Mesendoderm (in vitro differentiated cells): ENCODE measurements at regions not wholly inside any gene's neighbourhood (a gene's known extent, or its start where the extent isn't known, plus 50 kb on each side); places are given as distances from the start of the nearest gene placed in this dataset.

Source experiments
- DNase-seq: peaks from one replicate; pipeline ENCODE4 v3.0.0; 2013
- H2AK5ac ChIP-seq: 2 replicates; pipeline ENCODE4 v1.6.1; 2013; ENCODE audit warnings: low read length, inconsistent platforms
- H2BK120ac ChIP-seq: 2 replicates; pipeline ENCODE4 v1.6.1; 2013; ENCODE audit warnings: low read depth, mild to moderate bottlenecking, low read length, moderate library complexity, mixed read lengths
- H2BK15ac ChIP-seq: replicated peaks from 2 replicates; pipeline ENCODE4 v1.6.1; 2013; ENCODE audit warnings: low read depth, mild to moderate bottlenecking, moderate library complexity
- H2BK5ac ChIP-seq: 2 replicates; pipeline ENCODE4 v1.6.1; 2013; ENCODE audit warnings: low read length, inconsistent platforms
- H3K18ac ChIP-seq: 2 replicates; pipeline ENCODE4 v1.6.1; 2013; ENCODE audit warnings: mild to moderate bottlenecking, low read length, mixed read lengths
- H3K23ac ChIP-seq: one replicate; pipeline ENCODE4 v1.6.1; 2013; ENCODE audit warnings: low read length
- H3K27ac ChIP-seq: 2 replicates; pipeline ENCODE4 v1.5.1; 2013; ENCODE audit warnings: low read depth, mild to moderate bottlenecking, inconsistent platforms, low read length, moderate library complexity
- H3K27me3 ChIP-seq: 2 replicates; pipeline ENCODE4 v1.6.1; 2013; ENCODE audit warnings: low read length, control low read depth, mild to moderate bottlenecking, inconsistent platforms; ENCODE audit not compliant: insufficient read depth, poor library complexity
- H3K36me3 ChIP-seq: 2 replicates; pipeline ENCODE4 v1.6.1; 2013; ENCODE audit warnings: low read length, inconsistent platforms; ENCODE audit not compliant: control insufficient read depth, insufficient read depth
- H3K4ac ChIP-seq: one replicate; pipeline ENCODE4 v1.6.1; 2013; ENCODE audit warnings: low read depth, mild to moderate bottlenecking, low read length, moderate library complexity
- H3K4me1 ChIP-seq: 2 replicates; pipeline ENCODE4 v1.6.1; 2013; ENCODE audit warnings: low read depth, low read length, inconsistent platforms; ENCODE audit not compliant: control insufficient read depth
- H3K4me2 ChIP-seq: 2 replicates; pipeline ENCODE4 v1.6.1; 2013; ENCODE audit warnings: low read length
- H3K4me3 ChIP-seq: 2 replicates; pipeline ENCODE4 v1.5.1; 2013; ENCODE audit warnings: mild to moderate bottlenecking, low read length
- H3K56ac ChIP-seq: one replicate; pipeline ENCODE4 v1.6.1; 2013; ENCODE audit warnings: low read length
- H3K79me1 ChIP-seq: 2 replicates; pipeline ENCODE4 v1.6.1; 2013; ENCODE audit warnings: low read length, inconsistent platforms
- H3K79me2 ChIP-seq: 2 replicates; pipeline ENCODE4 v1.6.1; 2013; ENCODE audit warnings: mild to moderate bottlenecking, low read length; ENCODE audit not compliant: control insufficient read depth, insufficient read depth
- H3K9ac ChIP-seq: 2 replicates; pipeline ENCODE4 v1.6.1; 2013; ENCODE audit warnings: low read length, inconsistent platforms
- H4K5ac ChIP-seq: one replicate; pipeline ENCODE4 v1.6.1; 2013; ENCODE audit warnings: low read length
- H4K8ac ChIP-seq: one replicate; pipeline ENCODE4 v1.6.1; 2013; ENCODE audit warnings: low read depth, mild to moderate bottlenecking, control low read depth, low read length, moderate library complexity
- WGBS: extraction: QIAGEN DNeasy Blood & Tissue Kit; methylation state at CpG from one replicate; pipeline ENCODE4 v1.1.7; 2013; ENCODE audit warnings: low lambda C conversion rate, missing lambda C conversion rate; ENCODE audit not compliant: insufficient coverage; ENCODE audit errors: extremely low coverage; 5-methylcytosine and 5-hydroxymethylcytosine counted together

DNA sequence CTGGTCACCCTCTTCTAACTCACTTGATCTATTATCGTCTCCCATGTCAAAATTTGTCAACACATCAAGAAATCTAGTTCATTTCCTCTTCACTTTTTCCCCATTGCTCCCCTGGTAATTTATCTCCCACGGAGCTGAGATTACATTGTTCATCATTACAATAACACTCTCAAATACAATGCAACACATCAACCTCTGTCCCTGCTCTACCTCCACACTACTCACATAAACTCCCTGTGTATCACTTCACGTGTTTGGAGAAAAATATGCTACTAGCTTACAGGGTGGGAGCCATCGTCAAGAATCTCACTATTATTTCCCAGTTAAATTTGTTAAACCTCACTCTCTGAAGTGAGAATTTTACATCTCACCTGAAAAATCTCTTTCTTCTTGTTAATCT, 1006.4 kb downstream of the ARAP2 start:
- no peak overlapping the region for H2BK5ac ChIP-seq
- H2AK5ac ChIP-seq = no peak overlapping the region
- no peak overlapping the region for H2BK120ac ChIP-seq
- H3K27me3 ChIP-seq = no peaks in the 10 kb centered on the region
- no peak overlapping the region for H3K23ac ChIP-seq
- no peak overlapping the region for H3K4ac ChIP-seq
- no CpG with 5 or more reads among the region's 4 CpGs for WGBS
- H4K5ac ChIP-seq = no peak overlapping the region
- H3K36me3 ChIP-seq = no peaks in the 10 kb centered on the region
- H3K4me3 ChIP-seq = no peak overlapping the region
- H3K9ac ChIP-seq = no peak overlapping the region
- H3K56ac ChIP-seq = no peak overlapping the region
- H3K4me2 ChIP-seq = no peak overlapping the region
- no peaks in the 10 kb centered on the region for H3K4me1 ChIP-seq
- DNase-seq = peak; percentile 24
- H4K8ac ChIP-seq = no peak overlapping the region
- H3K18ac ChIP-seq = no peak overlapping the region
- no peaks in the 10 kb centered on the region for H3K79me1 ChIP-seq
- H3K79me2 ChIP-seq = no peaks in the 10 kb centered on the region
- no peak overlapping the region for H3K27ac ChIP-seq
- H2BK15ac ChIP-seq = no peak overlapping the region

DNA sequence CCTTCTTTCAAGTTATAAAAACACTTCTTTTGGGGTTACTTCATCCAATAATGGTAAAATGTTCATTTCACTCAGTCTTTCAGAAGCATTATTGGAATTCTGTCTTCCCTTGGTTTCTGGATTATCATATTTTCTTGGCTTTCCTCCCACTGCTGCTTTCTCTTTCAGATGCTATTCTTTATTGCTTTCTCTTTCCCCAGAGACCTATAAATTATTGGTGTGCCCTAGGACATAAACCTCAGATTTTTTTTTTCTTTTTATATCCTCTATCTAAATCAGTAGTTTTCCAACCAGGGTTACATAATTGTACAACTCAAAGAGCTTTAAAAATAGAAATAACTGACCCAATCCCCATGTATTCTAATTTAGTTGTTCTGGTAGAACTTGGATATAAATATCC, 1005.5 kb downstream of the ARAP2 start:
- Histone ChIP-seq H3K4me1 (no peaks in the 10 kb centered on the region), H3K27ac (no peak overlapping the region), H3K18ac (no peak overlapping the region), H3K79me2 (no peaks in the 10 kb centered on the region), H3K79me1 (no peaks in the 10 kb centered on the region), H3K4me2 (no peak overlapping the region), H3K27me3 (no peaks in the 10 kb centered on the region), H2AK5ac (no peak overlapping the region), H3K36me3 (no peaks in the 10 kb centered on the region), H3K4ac (no peak overlapping the region), H2BK5ac (no peak overlapping the region), H2BK15ac (no peak overlapping the region), H3K56ac (no peak overlapping the region), H2BK120ac (no peak overlapping the region), H4K5ac (no peak overlapping the region), H3K9ac (no peak overlapping the region), H4K8ac (no peak overlapping the region), H3K4me3 (no peak overlapping the region), H3K23ac (no peak overlapping the region)
- DNase-seq = no peak

DNA sequence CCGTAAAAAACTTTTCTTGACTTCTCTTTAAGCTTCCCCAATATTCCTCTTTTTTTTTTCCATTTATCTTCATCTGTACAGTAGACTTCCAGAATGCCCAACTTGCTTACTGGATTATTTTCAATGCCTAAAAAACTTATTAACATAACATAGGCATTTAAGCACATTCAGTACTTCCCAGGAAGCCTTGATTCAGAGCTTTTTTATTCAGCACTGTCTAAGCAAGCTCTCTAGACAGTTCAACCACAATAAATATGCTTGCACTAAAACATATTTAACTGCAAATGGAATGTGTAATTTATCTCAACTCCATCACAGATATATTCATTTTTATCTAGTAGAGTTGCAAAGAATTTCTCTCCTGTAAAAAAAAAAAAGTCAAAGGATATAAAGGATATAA, 997.8 kb downstream of the ARAP2 start:
- Histone ChIP-seq H3K4me1 (no peaks in the 10 kb centered on the region), H4K5ac (no peak overlapping the region), H3K4ac (no peak overlapping the region), H3K4me3 (no peak overlapping the region), H3K9ac (no peak overlapping the region), H2BK15ac (no peak overlapping the region), H3K79me2 (no peaks in the 10 kb centered on the region), H3K18ac (no peak overlapping the region), H3K27ac (no peak overlapping the region), H4K8ac (no peak overlapping the region), H3K36me3 (no peaks in the 10 kb centered on the region), H3K79me1 (no peaks in the 10 kb centered on the region), H3K4me2 (no peak overlapping the region), H2AK5ac (no peak overlapping the region), H2BK5ac (no peak overlapping the region), H3K23ac (no peak overlapping the region), H3K56ac (no peak overlapping the region), H2BK120ac (no peak overlapping the region), H3K27me3 (no peaks in the 10 kb centered on the region)
- no peak for DNase-seq
- no CpG with 5 or more reads among the region's 1 CpG for WGBS

DNA sequence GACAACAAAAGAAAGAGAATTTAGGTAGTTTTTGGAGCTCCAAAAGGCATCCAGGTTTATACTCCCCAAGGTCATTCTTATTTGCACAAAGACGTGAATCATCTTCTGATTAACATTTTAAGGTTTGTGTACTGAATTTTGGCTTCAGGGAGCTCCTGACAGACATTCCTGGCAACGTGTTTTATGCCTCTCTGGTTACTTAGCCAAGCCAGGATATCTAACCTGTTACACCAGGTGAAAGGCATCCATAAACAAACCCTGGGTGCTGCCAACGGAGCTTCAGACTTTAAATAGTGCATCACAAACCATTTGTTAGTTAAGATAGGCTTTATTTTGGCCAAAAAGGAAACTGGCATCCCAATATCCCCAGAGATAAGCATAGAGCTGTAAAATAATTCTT, 997.3 kb downstream of the ARAP2 start:
- H3K36me3 ChIP-seq = no peaks in the 10 kb centered on the region
- no peaks in the 10 kb centered on the region for H3K27me3 ChIP-seq
- DNase-seq = peak; percentile 50
- no peak overlapping the region for H3K23ac ChIP-seq
- H2AK5ac ChIP-seq = no peak overlapping the region
- no peak overlapping the region for H3K9ac ChIP-seq
- H3K79me2 ChIP-seq = no peaks in the 10 kb centered on the region
- H3K4me3 ChIP-seq = no peak overlapping the region
- H4K8ac ChIP-seq = no peak overlapping the region
- H3K56ac ChIP-seq = no peak overlapping the region
- H2BK5ac ChIP-seq = no peak overlapping the region
- no CpG with 5 or more reads among the region's 3 CpGs for WGBS
- H3K4me2 ChIP-seq = no peak overlapping the region
- no peak overlapping the region for H2BK120ac ChIP-seq
- no peaks in the 10 kb centered on the region for H3K4me1 ChIP-seq
- no peak overlapping the region for H2BK15ac ChIP-seq
- no peaks in the 10 kb centered on the region for H3K79me1 ChIP-seq
- H3K18ac ChIP-seq = no peak overlapping the region
- H3K4ac ChIP-seq = no peak overlapping the region
- no peak overlapping the region for H3K27ac ChIP-seq
- H4K5ac ChIP-seq = no peak overlapping the region

DNA sequence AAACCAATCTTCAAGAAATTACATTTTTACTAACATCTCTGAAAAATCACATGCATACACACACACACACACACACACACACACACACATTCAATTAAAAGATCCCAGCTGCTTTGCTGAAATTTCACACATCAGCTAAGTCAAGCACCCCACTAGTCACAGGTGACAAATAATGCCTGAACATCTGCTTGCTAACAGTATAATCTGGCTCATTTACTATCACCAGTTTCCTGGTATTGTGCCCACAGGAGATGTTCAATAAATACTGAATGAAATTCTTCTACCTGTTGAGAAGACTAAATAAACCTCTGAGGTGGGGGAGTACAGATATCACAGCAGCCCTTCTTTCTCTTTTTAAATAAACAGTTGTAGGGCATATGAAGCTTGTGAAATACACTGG, 994.0 kb downstream of the ARAP2 start:
- H3K4me1 ChIP-seq = no peaks in the 10 kb centered on the region
- no peaks in the 10 kb centered on the region for H3K27me3 ChIP-seq
- no peak overlapping the region for H2BK15ac ChIP-seq
- no peaks in the 10 kb centered on the region for H3K79me1 ChIP-seq
- no peak overlapping the region for H2AK5ac ChIP-seq
- H2BK120ac ChIP-seq = no peak overlapping the region
- H3K56ac ChIP-seq = no peak overlapping the region
- DNase-seq = no peak
- no peak overlapping the region for H3K4me3 ChIP-seq
- H4K5ac ChIP-seq = no peak overlapping the region
- no peaks in the 10 kb centered on the region for H3K79me2 ChIP-seq
- H3K18ac ChIP-seq = no peak overlapping the region
- no peak overlapping the region for H3K23ac ChIP-seq
- H3K4ac ChIP-seq = no peak overlapping the region
- no peak overlapping the region for H4K8ac ChIP-seq
- no peak overlapping the region for H2BK5ac ChIP-seq
- H3K4me2 ChIP-seq = no peak overlapping the region
- H3K27ac ChIP-seq = no peak overlapping the region
- no peak overlapping the region for H3K9ac ChIP-seq
- no peaks in the 10 kb centered on the region for H3K36me3 ChIP-seq

DNA sequence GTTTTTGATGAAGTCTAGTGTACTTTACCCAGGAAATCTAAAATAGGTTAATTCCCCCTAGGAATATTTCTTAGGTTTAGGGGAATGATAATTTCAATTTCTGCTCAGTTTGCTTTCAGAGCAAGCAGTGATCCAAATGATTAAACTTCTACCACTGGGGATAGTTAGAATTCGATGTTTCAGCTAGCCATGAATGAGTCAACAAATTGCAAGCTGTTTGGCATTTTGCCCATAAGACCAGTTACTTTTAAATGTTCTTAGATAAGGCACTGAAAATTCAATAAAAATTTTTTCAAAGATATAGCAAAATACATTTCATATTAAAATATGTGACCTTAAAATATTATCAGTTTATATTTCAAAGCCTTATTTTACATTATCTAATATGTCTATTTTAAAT, 993.6 kb downstream of the ARAP2 start:
- H3K9ac ChIP-seq = no peak overlapping the region
- H3K27me3 ChIP-seq = no peaks in the 10 kb centered on the region
- no peaks in the 10 kb centered on the region for H3K36me3 ChIP-seq
- no peak overlapping the region for H3K27ac ChIP-seq
- no peak overlapping the region for H4K5ac ChIP-seq
- no peaks in the 10 kb centered on the region for H3K79me2 ChIP-seq
- no CpG with 5 or more reads among the region's 1 CpG for WGBS
- no peak overlapping the region for H3K4ac ChIP-seq
- no peaks in the 10 kb centered on the region for H3K79me1 ChIP-seq
- H3K56ac ChIP-seq = no peak overlapping the region
- H3K18ac ChIP-seq = no peak overlapping the region
- no peak overlapping the region for H2BK15ac ChIP-seq
- no peak overlapping the region for H2BK120ac ChIP-seq
- no peak for DNase-seq
- no peak overlapping the region for H3K4me2 ChIP-seq
- no peak overlapping the region for H4K8ac ChIP-seq
- H3K23ac ChIP-seq = no peak overlapping the region
- H2BK5ac ChIP-seq = no peak overlapping the region
- no peak overlapping the region for H3K4me3 ChIP-seq
- H2AK5ac ChIP-seq = no peak overlapping the region
- no peaks in the 10 kb centered on the region for H3K4me1 ChIP-seq
